Hematopoietic multipotent progenitor cell treated with erythropoietin and hydrocortisone succinate and interleukin-3 and kit ligand, for 15 days (in vitro differentiated cells): ENCODE measurements at regions not wholly inside any gene's neighbourhood (a gene's known extent, or its start where the extent isn't known, plus 50 kb on each side); places are given as distances from the start of the nearest gene placed in this dataset.

Experiments
- DNase-seq: peaks from one replicate; pipeline ENCODE4 v3.0.0-alpha.2; 2015; ENCODE audit warnings: low spot score

- DNase-seq, result no peak
Observed at GRCh38 chrX:22395372-22395771, 122.7 kb downstream of the CBLL2 start.

- no peak for DNase-seq
Observed at GRCh38 chrX:22396408-22396807, 123.7 kb downstream of the CBLL2 start.

- DNase-seq, result no peak
Observed at GRCh38 chrX:22397566-22397965, 124.9 kb downstream of the CBLL2 start.

- no peak for DNase-seq
Observed at GRCh38 chrX:22399437-22400192, 126.9 kb downstream of the CBLL2 start.

- DNase-seq, result no peak
Observed at GRCh38 chrX:22404297-22404696, 131.6 kb downstream of the CBLL2 start.

- no peak for DNase-seq
Observed at GRCh38 chrX:22406201-22406737, 133.6 kb downstream of the CBLL2 start.

GRCh38 chrX:22409418-22409817, 136.7 kb downstream of the CBLL2 start:
- DNase-seq, result no peak

GRCh38 chrX:22424122-22424915, 151.6 kb downstream of the CBLL2 start:
- DNase-seq, result no peak

GRCh38 chrX:22424919-22425318, 152.2 kb downstream of the CBLL2 start:
- DNase-seq, result no peak

GRCh38 chrX:22429704-22430103, 157.0 kb downstream of the CBLL2 start:
- DNase-seq, result no peak

- DNase-seq, result no peak
Observed at GRCh38 chrX:22430701-22431100, 158.0 kb downstream of the CBLL2 start.

GRCh38 chrX:22433292-22434070, 160.8 kb downstream of the CBLL2 start:
- DNase-seq, result no peak

- no peak for DNase-seq
Observed at GRCh38 chrX:22445880-22446279, 173.2 kb downstream of the CBLL2 start.

- DNase-seq, result no peak
Observed at GRCh38 chrX:22462959-22463358, 190.2 kb downstream of the CBLL2 start.

- DNase-seq, result no peak
Observed at GRCh38 chrX:22467571-22467970, 194.9 kb downstream of the CBLL2 start.

GRCh38 chrX:22481436-22481835, 208.7 kb downstream of the CBLL2 start:
- no peak for DNase-seq

GRCh38 chrX:22486296-22486695, 213.6 kb downstream of the CBLL2 start:
- DNase-seq, result no peak

- no peak for DNase-seq
Observed at GRCh38 chrX:22516893-22517292, 244.2 kb downstream of the CBLL2 start.

- DNase-seq, result no peak
Observed at GRCh38 chrX:22520128-22520828, 247.6 kb downstream of the CBLL2 start.

GRCh38 chrX:22526339-22526738, 253.6 kb downstream of the CBLL2 start:
- no peak for DNase-seq

- no peak for DNase-seq
Observed at GRCh38 chrX:22527302-22527701, 254.6 kb downstream of the CBLL2 start.

GRCh38 chrX:22533898-22534297, 261.2 kb downstream of the CBLL2 start:
- no peak for DNase-seq
